KMS-11 (cell line): ENCODE measurements at regions not wholly inside any gene's neighbourhood (a gene's known extent, or its start where the extent isn't known, plus 50 kb on each side); places are given as distances from the start of the nearest gene placed in this dataset.

Experiments used
- H2AFZ ChIP-seq: fragments of 200-600 bp; sonication (generic); 2 replicates; pipeline ENCODE4 v1.6.1; 2016; ENCODE audit warnings: antibody characterized with exemption, mixed run types, low read depth
- H3K27ac ChIP-seq: fragments of 200-600 bp; sonication (generic); 2 replicates; pipeline ENCODE4 v1.6.1; 2016; ENCODE audit warnings: mild to moderate bottlenecking, mixed run types
- H3K27me3 ChIP-seq: fragments of 200-600 bp; sonication (generic); 2 replicates; pipeline ENCODE4 v1.6.1; 2017; ENCODE audit warnings: mild to moderate bottlenecking, low read depth, mixed run types, moderate library complexity; ENCODE audit not compliant: insufficient read depth
- H3K36me3 ChIP-seq: fragments of 200-600 bp; sonication (generic); 2 replicates; pipeline ENCODE4 v1.6.1; 2017; ENCODE audit warnings: mild to moderate bottlenecking, mixed run types; ENCODE audit not compliant: insufficient read depth
- H3K4me1 ChIP-seq: fragments of 200-600 bp; sonication (generic); 2 replicates; pipeline ENCODE4 v1.6.1; 2016; ENCODE audit warnings: mild to moderate bottlenecking, low read depth, mixed run types; ENCODE audit not compliant: poor library complexity, severe bottlenecking
- H3K4me2 ChIP-seq: fragments of 200-600 bp; sonication (generic); 2 replicates; pipeline ENCODE4 v1.7.0; 2016; ENCODE audit warnings: mild to moderate bottlenecking, mixed run types
- H3K4me3 ChIP-seq: fragments of 200-600 bp; sonication (generic); IDR thresholded peaks from 2 replicates; pipeline ENCODE4 v1.6.1; 2017; ENCODE audit warnings: low read depth, low read length, mixed read lengths; ENCODE audit not compliant: insufficient read depth
- H3K79me2 ChIP-seq: fragments of 200-600 bp; sonication (generic); 2 replicates; pipeline ENCODE4 v1.6.1; 2016; ENCODE audit warnings: low read depth, mixed run types; ENCODE audit not compliant: insufficient read depth
- H3K9ac ChIP-seq: fragments of 200-600 bp; sonication (generic); 2 replicates; pipeline ENCODE4 v1.6.1; 2016; ENCODE audit warnings: mild to moderate bottlenecking, mixed run types
- H4K20me1 ChIP-seq: fragments of 200-600 bp; sonication (generic); 2 replicates; pipeline ENCODE4 v1.6.1; 2016; ENCODE audit warnings: mild to moderate bottlenecking, mixed run types; ENCODE audit not compliant: insufficient read depth
- TF ChIP-seq, protein P1 (sequence below): fragments of 200-600 bp; sonication (generic); conservative IDR thresholded peaks from 2 replicates; pipeline ENCODE4 v1.6.1; 2017; ENCODE audit warnings: low read depth, mild to moderate bottlenecking, antibody characterized with exemption, low read length, moderate library complexity, mixed read lengths

DNA sequence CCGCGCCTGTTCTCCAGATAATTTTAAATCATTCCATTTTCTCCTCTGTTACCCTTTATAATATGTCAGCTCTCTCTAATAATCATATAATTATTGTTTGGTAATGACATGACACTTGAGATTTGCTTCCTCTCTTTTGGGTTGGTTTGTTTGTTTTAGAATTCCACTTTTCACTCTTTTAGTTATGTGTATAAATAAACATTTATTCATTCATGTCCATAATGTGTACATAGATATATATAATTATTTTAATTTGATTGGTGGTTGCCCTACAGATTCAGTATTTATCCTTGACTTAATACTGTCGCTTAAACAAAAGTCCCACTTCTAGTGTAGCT is 93.4 kb upstream of the FMN2 start:
- H3K27ac ChIP-seq: no peak overlapping the region
- no peak overlapping the region for H3K4me3 ChIP-seq
- no peaks in the 10 kb centered on the region for H3K27me3 ChIP-seq
- no peaks in the 10 kb centered on the region for H4K20me1 ChIP-seq
- no peak overlapping the region for H2AFZ ChIP-seq
- H3K4me2 ChIP-seq: no peak overlapping the region
- H3K4me1 ChIP-seq: no peaks in the 10 kb centered on the region
- H3K9ac ChIP-seq: no peak overlapping the region
- H3K36me3 ChIP-seq: no peaks in the 10 kb centered on the region
- H3K79me2 ChIP-seq: no peaks in the 10 kb centered on the region
- TF ChIP-seq, protein P1, sequence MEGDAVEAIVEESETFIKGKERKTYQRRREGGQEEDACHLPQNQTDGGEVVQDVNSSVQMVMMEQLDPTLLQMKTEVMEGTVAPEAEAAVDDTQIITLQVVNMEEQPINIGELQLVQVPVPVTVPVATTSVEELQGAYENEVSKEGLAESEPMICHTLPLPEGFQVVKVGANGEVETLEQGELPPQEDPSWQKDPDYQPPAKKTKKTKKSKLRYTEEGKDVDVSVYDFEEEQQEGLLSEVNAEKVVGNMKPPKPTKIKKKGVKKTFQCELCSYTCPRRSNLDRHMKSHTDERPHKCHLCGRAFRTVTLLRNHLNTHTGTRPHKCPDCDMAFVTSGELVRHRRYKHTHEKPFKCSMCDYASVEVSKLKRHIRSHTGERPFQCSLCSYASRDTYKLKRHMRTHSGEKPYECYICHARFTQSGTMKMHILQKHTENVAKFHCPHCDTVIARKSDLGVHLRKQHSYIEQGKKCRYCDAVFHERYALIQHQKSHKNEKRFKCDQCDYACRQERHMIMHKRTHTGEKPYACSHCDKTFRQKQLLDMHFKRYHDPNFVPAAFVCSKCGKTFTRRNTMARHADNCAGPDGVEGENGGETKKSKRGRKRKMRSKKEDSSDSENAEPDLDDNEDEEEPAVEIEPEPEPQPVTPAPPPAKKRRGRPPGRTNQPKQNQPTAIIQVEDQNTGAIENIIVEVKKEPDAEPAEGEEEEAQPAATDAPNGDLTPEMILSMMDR: no peak

DNA sequence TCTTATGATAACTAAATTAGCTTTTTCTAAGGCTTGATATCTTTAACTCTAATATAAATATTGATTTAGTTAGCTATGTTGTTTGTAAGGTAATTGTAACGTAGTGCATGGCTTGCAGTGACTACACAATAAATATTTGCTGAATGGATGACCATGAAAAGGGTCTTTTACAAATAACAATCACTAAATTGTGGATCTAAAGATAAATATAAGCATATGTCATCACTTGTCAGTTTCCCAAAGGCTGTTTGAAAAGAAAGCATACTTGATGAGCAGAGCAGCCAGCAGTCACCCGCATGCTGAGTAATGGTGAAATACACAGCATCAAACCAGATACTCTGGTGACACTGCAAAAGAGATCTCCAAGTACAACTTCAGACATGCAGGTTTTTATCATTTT is 92.5 kb upstream of the FMN2 start:
- no peak overlapping the region for H3K27ac ChIP-seq

DNA sequence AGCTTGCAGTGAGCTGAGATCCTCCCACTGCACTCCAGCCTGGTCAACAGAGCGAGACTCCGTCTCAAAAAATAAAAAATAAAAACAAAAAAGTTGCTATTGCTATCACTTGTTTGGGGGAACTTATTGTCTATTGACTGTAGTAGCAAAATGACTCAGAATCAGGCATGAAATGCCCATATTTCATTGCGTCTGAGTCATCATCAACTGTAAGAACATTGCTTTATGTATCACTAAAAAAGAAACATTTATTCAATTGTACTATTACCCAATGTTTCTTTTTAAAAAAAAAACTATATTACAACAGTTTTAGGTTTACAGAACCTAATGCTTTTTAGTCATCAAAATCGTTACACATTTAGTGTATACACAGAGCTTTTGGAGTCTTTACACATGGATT is 91.0 kb upstream of the FMN2 start:
- Histone ChIP-seq H3K27me3 (no peaks in the 10 kb centered on the region), H3K4me1 (no peaks in the 10 kb centered on the region), H3K79me2 (no peaks in the 10 kb centered on the region), H3K27ac (no peak overlapping the region), H3K4me3 (no peak overlapping the region), H3K36me3 (no peaks in the 10 kb centered on the region), H2AFZ (no peak overlapping the region), H4K20me1 (no peaks in the 10 kb centered on the region), H3K4me2 (no peak overlapping the region), H3K9ac (no peak overlapping the region)
- TF ChIP-seq, protein P1: no peak

More for the DNA sequence above, 92.5 kb upstream of the FMN2 start:
- Histone ChIP-seq H3K27me3 (no peaks in the 10 kb centered on the region), H3K4me3 (no peak overlapping the region), H3K79me2 (no peaks in the 10 kb centered on the region), H3K36me3 (no peaks in the 10 kb centered on the region), H2AFZ (no peak overlapping the region), H3K4me1 (no peaks in the 10 kb centered on the region), H3K4me2 (no peak overlapping the region), H3K9ac (no peak overlapping the region), H4K20me1 (no peaks in the 10 kb centered on the region)
- TF ChIP-seq, protein P1: no peak

DNA sequence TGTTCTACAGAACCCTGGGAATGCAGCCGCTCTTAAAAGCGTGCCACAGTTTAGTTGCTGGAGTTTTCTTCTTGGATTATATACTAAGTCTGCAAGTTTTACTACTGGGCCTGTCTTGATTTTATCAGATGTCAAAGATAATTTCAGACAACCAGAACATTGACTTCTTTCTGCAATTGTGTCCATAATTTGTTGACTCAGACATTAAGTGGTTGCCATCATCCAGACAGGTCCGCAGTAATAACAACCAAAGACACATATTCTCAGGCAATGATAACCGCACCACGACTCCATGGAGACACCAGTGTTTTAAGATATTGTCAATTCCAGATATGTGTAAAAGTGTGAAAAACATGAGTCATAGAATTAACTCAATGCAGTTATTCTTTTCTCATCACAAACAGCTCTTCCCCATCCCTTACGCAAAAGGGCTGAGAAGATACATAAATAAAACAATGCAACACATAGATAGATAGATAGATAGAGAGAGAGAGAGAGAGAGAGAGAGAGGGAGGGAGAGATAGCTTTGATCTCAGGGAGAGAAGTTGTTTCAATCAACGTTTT is 90.4 kb upstream of the FMN2 start:
- Histone ChIP-seq H3K79me2 (no peaks in the 10 kb centered on the region), H3K4me3 (no peak overlapping the region), H3K9ac (no peak overlapping the region), H3K36me3 (no peaks in the 10 kb centered on the region), H3K4me1 (no peaks in the 10 kb centered on the region), H4K20me1 (no peaks in the 10 kb centered on the region), H3K27me3 (no peaks in the 10 kb centered on the region), H2AFZ (no peak overlapping the region), H3K27ac (no peak overlapping the region), H3K4me2 (no peak overlapping the region)
- TF ChIP-seq, protein P1: no peak
